Activated T-cell treated with anti-CD3 and anti-CD28 coated beads, Interleukin-2, amount 50 U/mL, for 72 hours (primary cell): ENCODE measurements at regions not wholly inside any gene's neighbourhood (a gene's known extent, or its start where the extent isn't known, plus 50 kb on each side); places are given as distances from the start of the nearest gene placed in this dataset.
"Not testable (repeated sequence)": the region's sequence is repeated elsewhere in the genome, so short reads cannot be mapped to it uniquely, and the experiment has no call there.

Source experiments
- ATAC-seq, 2 donors: fragments of 150-1000 bp; cut with Tn5 transposase; replicated peaks in 1 of 2; 2 replicates each; pipeline ENCODE4 v1.10.0; 2021; ENCODE audit warnings: moderate library complexity in 2 of 2, mild to moderate bottlenecking in 1 of 2
- DNase-seq, 2 donors: peaks; one replicate each; pipeline ENCODE4 v3.0.0; 2021 to 2022; ENCODE audit warnings: mixed read lengths in 1 of 2
- H3K27ac Mint-ChIP-seq: one replicate; pipeline ENCODE4 v1.8.0; 2022; ENCODE audit warnings: mild to moderate bottlenecking, moderate library complexity, mixed read lengths
- H3K27me3 Mint-ChIP-seq: one replicate; pipeline ENCODE4 v1.8.0; 2022; ENCODE audit warnings: low read depth, mixed read lengths
- H3K36me3 Mint-ChIP-seq, 2 donors: one replicate each; pipeline ENCODE4 v1.8.0; 2022; ENCODE audit warnings: mixed read lengths in 2 of 2, mild to moderate bottlenecking in 1 of 2; ENCODE audit not compliant: insufficient read depth in 2 of 2
- H3K4me1 Mint-ChIP-seq: one replicate; pipeline ENCODE4 v1.8.0; 2022; ENCODE audit warnings: low read depth, mixed read lengths
- H3K4me3 Mint-ChIP-seq, 2 donors: one replicate each; pipeline ENCODE4 v1.8.0; 2022; ENCODE audit warnings: mild to moderate bottlenecking in 2 of 2, mixed read lengths in 2 of 2, moderate library complexity in 2 of 2
- H3K9me3 Mint-ChIP-seq, 2 donors: one replicate each; pipeline ENCODE4 v1.8.0; 2022; ENCODE audit warnings: mixed read lengths in 2 of 2

- ATAC-seq: no peak
- Mint-ChIP-seq H3K9me3 (peaks cover 0 to 2% of the 10 kb centered on the region in 2 donors), H3K27me3 (peaks cover 28% of the 10 kb centered on the region), H3K4me3 (no peak overlapping the region), H3K4me1 (no peaks in the 10 kb centered on the region), H3K27ac (no peak overlapping the region), H3K36me3 (no peaks in the 10 kb centered on the region)
- no peak for DNase-seq
Observed at GRCh38 chr1:18569811-18570545, 60.7 kb upstream of the PAX7 start.

GRCh38 chr1:18571275-18571674 lies 59.4 kb upstream of the PAX7 start:
- no peak overlapping the region for H3K27ac Mint-ChIP-seq
- H3K9me3 Mint-ChIP-seq: peaks cover 0 to 2% of the 10 kb centered on the region in 2 donors
- H3K4me3 Mint-ChIP-seq: no peak overlapping the region
- no peak for ATAC-seq
- DNase-seq: no peak
- peaks cover 21% of the 10 kb centered on the region for H3K27me3 Mint-ChIP-seq
- H3K4me1 Mint-ChIP-seq: no peaks in the 10 kb centered on the region
- no peaks in the 10 kb centered on the region for H3K36me3 Mint-ChIP-seq

- H3K4me3 Mint-ChIP-seq: no peak overlapping the region
- no peaks in the 10 kb centered on the region for H3K4me1 Mint-ChIP-seq
- ATAC-seq (no peak), DNase-seq (no peak)
- H3K36me3 Mint-ChIP-seq: no peaks in the 10 kb centered on the region
- peaks cover 0 to 2% of the 10 kb centered on the region in 2 donors for H3K9me3 Mint-ChIP-seq
- peaks cover 20% of the 10 kb centered on the region for H3K27me3 Mint-ChIP-seq
- H3K27ac Mint-ChIP-seq: no peak overlapping the region
Observed at GRCh38 chr1:18572022-18572880, 58.4 kb upstream of the PAX7 start.

- Mint-ChIP-seq H3K36me3 (no peaks in the 10 kb centered on the region), H3K4me3 (no peak overlapping the region), H3K4me1 (no peaks in the 10 kb centered on the region), H3K27ac (no peak overlapping the region), H3K9me3 (peaks cover 0 to 2% of the 10 kb centered on the region in 2 donors), H3K27me3 (peaks cover 21% of the 10 kb centered on the region)
- no peak for ATAC-seq
- DNase-seq: no peak
Observed at GRCh38 chr1:18573170-18573569, 57.5 kb upstream of the PAX7 start.

GRCh38 chr1:18574754-18575153 lies 55.9 kb upstream of the PAX7 start:
- Mint-ChIP-seq H3K9me3 (peaks cover 0 to 2% of the 10 kb centered on the region in 2 donors), H3K27ac (no peak overlapping the region), H3K36me3 (no peaks in the 10 kb centered on the region), H3K4me1 (no peaks in the 10 kb centered on the region), H3K4me3 (no peak overlapping the region), H3K27me3 (peaks cover 17% of the 10 kb centered on the region)
- ATAC-seq: no peak
- DNase-seq: no peak

- no peaks in the 10 kb centered on the region for H3K4me1 Mint-ChIP-seq
- H3K27ac Mint-ChIP-seq: no peak overlapping the region
- no peak overlapping the region for H3K4me3 Mint-ChIP-seq
- H3K27me3 Mint-ChIP-seq: peaks cover 21% of the 10 kb centered on the region
- peaks cover 0 to 2% of the 10 kb centered on the region in 2 donors for H3K9me3 Mint-ChIP-seq
- ATAC-seq: peak in 1 of 2 donors; percentile 38
- DNase-seq: peak; percentile 54 to 77
- H3K36me3 Mint-ChIP-seq: no peaks in the 10 kb centered on the region
Observed at GRCh38 chr1:18575620-18576019, 55.0 kb upstream of the PAX7 start.

GRCh38 chr1:18578271-18578670 lies 52.4 kb upstream of the PAX7 start:
- H3K4me3 Mint-ChIP-seq: no peak overlapping the region
- H3K4me1 Mint-ChIP-seq: no peaks in the 10 kb centered on the region
- no peak overlapping the region for H3K27ac Mint-ChIP-seq
- H3K27me3 Mint-ChIP-seq: peaks cover 23% of the 10 kb centered on the region
- ATAC-seq (no peak), DNase-seq (no peak)
- peaks cover 0 to 2% of the 10 kb centered on the region in 2 donors for H3K9me3 Mint-ChIP-seq
- no peaks in the 10 kb centered on the region for H3K36me3 Mint-ChIP-seq

GRCh38 chr1:18579267-18579666 lies 51.4 kb upstream of the PAX7 start:
- not testable (repeated sequence) for H3K36me3 Mint-ChIP-seq, H3K9me3 Mint-ChIP-seq, ATAC-seq, H3K4me1 Mint-ChIP-seq, H3K4me3 Mint-ChIP-seq, H3K27ac Mint-ChIP-seq
- peak in 1 of 2 donors; percentile 7 for DNase-seq
- peaks cover 19% of the 10 kb centered on the region for H3K27me3 Mint-ChIP-seq

GRCh38 chr1:18580047-18580446 lies 50.6 kb upstream of the PAX7 start:
- Mint-ChIP-seq H3K27ac (no peak overlapping the region), H3K9me3 (peaks cover 0 to 2% of the 10 kb centered on the region in 2 donors), H3K36me3 (no peaks in the 10 kb centered on the region), H3K4me3 (no peak overlapping the region), H3K4me1 (no peaks in the 10 kb centered on the region), H3K27me3 (peaks cover 26% of the 10 kb centered on the region)
- DNase-seq: no peak
- no peak for ATAC-seq

- DNase-seq (no peak), ATAC-seq (no peak)
- H3K9me3 Mint-ChIP-seq: peaks cover 0 to 2% of the 10 kb centered on the region in 2 donors
- no peaks in the 10 kb centered on the region for H3K36me3 Mint-ChIP-seq
- H3K4me3 Mint-ChIP-seq: no peak overlapping the region
- peaks cover 26% of the 10 kb centered on the region for H3K27me3 Mint-ChIP-seq
- no peaks in the 10 kb centered on the region for H3K4me1 Mint-ChIP-seq
- no peak overlapping the region for H3K27ac Mint-ChIP-seq
Observed at GRCh38 chr1:18580691-18581419, 49.8 kb upstream of the PAX7 start.
